Activated CD4-positive, alpha-beta memory T cell treated with anti-CD3 and anti-CD28 coated beads for 36 hours (primary cell): ENCODE measurements at regions not wholly inside any gene's neighbourhood (a gene's known extent, or its start where the extent isn't known, plus 50 kb on each side); places are given as distances from the start of the nearest gene placed in this dataset.
"Not testable (repeated sequence)": the region's sequence is repeated elsewhere in the genome, so short reads cannot be mapped to it uniquely, and the experiment has no call there.

Experiments
- CTCF ChIA-PET: fragments of 350-600 bp; sonication (Branson Sonifier 250); formaldehyde crosslinking; loops from one replicate; lab custom pipeline; 2021; ENCODE audit warnings: antibody characterized with exemption, inconsistent platforms; lab: Charles Lee
- POLR2A ChIA-PET: fragments of 350-600 bp; sonication (Branson Sonifier 250); formaldehyde crosslinking; loops from one replicate; lab custom pipeline; 2021; ENCODE audit warnings: antibody characterized with exemption; lab: Charles Lee
- DNase-seq: peaks from one replicate; pipeline ENCODE4 v3.0.0-alpha.2; 2020
- H3K27ac Mint-ChIP-seq: one replicate; pipeline ENCODE4 v1.8.0; 2021; ENCODE audit warnings: mixed read lengths
- H3K27me3 Mint-ChIP-seq: one replicate; pipeline ENCODE4 v1.8.0; 2021; ENCODE audit warnings: mixed read lengths
- H3K36me3 Mint-ChIP-seq: one replicate; pipeline ENCODE4 v1.8.0; 2021; ENCODE audit warnings: mixed read lengths
- H3K4me1 Mint-ChIP-seq: one replicate; pipeline ENCODE4 v1.8.0; 2021; ENCODE audit warnings: low read depth, mixed read lengths
- H3K4me3 Mint-ChIP-seq: one replicate; pipeline ENCODE4 v1.8.0; 2021; ENCODE audit warnings: mild to moderate bottlenecking, mixed read lengths
- H3K9me3 Mint-ChIP-seq: one replicate; pipeline ENCODE4 v1.8.0; 2021; ENCODE audit warnings: mixed read lengths
- intact Hi-C: fragments of 100-400 bp; cut with micrococcal nuclease; formaldehyde crosslinking; loops from one replicate; pipeline ENCODE4 v1.15.1; 2023

GRCh38 chr10:28354511-28354910 is 51.6 kb upstream of the MPP7 start:
- intact Hi-C loops: no loop called here
- ChIA-PET CTCF (interaction anchor here (0.6 kb wide), 1 partner anchor 14 kb away, joined by 3 read pairs; no protein-coding TSS in a partner anchor), POLR2A (no interaction called here)
- Mint-ChIP-seq H3K4me1 (peaks cover 2% of the 10 kb centered on the region), H3K9me3 (no peaks in the 10 kb centered on the region), H3K27me3 (no peaks in the 10 kb centered on the region), H3K36me3 (no peaks in the 10 kb centered on the region), H3K27ac (no peak overlapping the region), H3K4me3 (no peak overlapping the region)
- DNase-seq: no peak

- no peak overlapping the region for H3K27ac Mint-ChIP-seq
Measured at GRCh38 chr10:28355376-28355775, 52.5 kb upstream of the MPP7 start.

GRCh38 chr10:28359334-28359733 is 56.5 kb upstream of the MPP7 start:
- H3K27ac Mint-ChIP-seq: no peak overlapping the region
- no peak overlapping the region for H3K4me3 Mint-ChIP-seq
- no peak for DNase-seq
- H3K27me3 Mint-ChIP-seq: no peaks in the 10 kb centered on the region
- POLR2A ChIA-PET: no interaction called here
- CTCF ChIA-PET: interaction anchor here (1.0 kb wide), 1 partner anchor 15 kb away, joined by 3 read pairs; no protein-coding TSS in a partner anchor
- no peaks in the 10 kb centered on the region for H3K9me3 Mint-ChIP-seq
- intact Hi-C loops: no loop called here
- H3K4me1 Mint-ChIP-seq: peaks cover 7% of the 10 kb centered on the region
- no peaks in the 10 kb centered on the region for H3K36me3 Mint-ChIP-seq

More at GRCh38 chr10:28355376-28355775, 52.5 kb upstream of the MPP7 start:
- H3K9me3 Mint-ChIP-seq: no peaks in the 10 kb centered on the region
- no peaks in the 10 kb centered on the region for H3K36me3 Mint-ChIP-seq
- H3K4me3 Mint-ChIP-seq: no peak overlapping the region
- ChIA-PET CTCF (no interaction called here), POLR2A (no interaction called here)
- no peak for DNase-seq
- H3K27me3 Mint-ChIP-seq: no peaks in the 10 kb centered on the region
- intact Hi-C loops: no loop called here
- H3K4me1 Mint-ChIP-seq: peaks cover 2% of the 10 kb centered on the region

GRCh38 chr10:28360175-28360574 is 57.3 kb upstream of the MPP7 start:
- no peak overlapping the region for H3K27ac Mint-ChIP-seq
- intact Hi-C loops: no loop called here
- ChIA-PET POLR2A (no interaction called here), CTCF (interaction anchor here (0.6 kb wide), 1 partner anchor 77 kb away, joined by 3 read pairs; no protein-coding TSS in a partner anchor)
- H3K27me3 Mint-ChIP-seq: no peaks in the 10 kb centered on the region
- DNase-seq: no peak
- no peak overlapping the region for H3K4me3 Mint-ChIP-seq
- H3K4me1 Mint-ChIP-seq: peaks cover 9% of the 10 kb centered on the region
- H3K9me3 Mint-ChIP-seq: no peaks in the 10 kb centered on the region
- H3K36me3 Mint-ChIP-seq: no peaks in the 10 kb centered on the region

GRCh38 chr10:28363376-28363775 is 60.5 kb upstream of the MPP7 start:
- Mint-ChIP-seq H3K4me3 (no peak overlapping the region), H3K27ac (no peak overlapping the region), H3K27me3 (no peaks in the 10 kb centered on the region), H3K4me1 (peaks cover 37% of the 10 kb centered on the region), H3K36me3 (no peaks in the 10 kb centered on the region), H3K9me3 (no peaks in the 10 kb centered on the region)
- ChIA-PET POLR2A (no interaction called here), CTCF (no interaction called here)
- intact Hi-C loops: no loop called here
- no peak for DNase-seq

- DNase-seq: no peak
- peaks cover 45% of the 10 kb centered on the region for H3K4me1 Mint-ChIP-seq
- H3K27ac Mint-ChIP-seq: peak overlapping the region; percentile 53
- no peaks in the 10 kb centered on the region for H3K27me3 Mint-ChIP-seq
- CTCF ChIA-PET: interaction anchor here (0.9 to 1.6 kb wide), 3 partner anchors 10 to 28 kb away, joined by 3 to 4 read pairs (median 3); no protein-coding TSS in a partner anchor
- peaks cover 1% of the 10 kb centered on the region for H3K36me3 Mint-ChIP-seq
- H3K9me3 Mint-ChIP-seq: no peaks in the 10 kb centered on the region
- intact Hi-C loops: loop anchor here (5.0 kb wide), 1 partner anchor 619 kb away; the partner anchor contains the start of gene MKX
- POLR2A ChIA-PET: interaction anchor here (1.1 to 4.5 kb wide), 2 partner anchors 32 to 67 kb away, joined by 4 to 57 read pairs; no protein-coding TSS in a partner anchor
- no peak overlapping the region for H3K4me3 Mint-ChIP-seq
Measured at GRCh38 chr10:28365840-28366239, 63.0 kb upstream of the MPP7 start.

- Mint-ChIP-seq H3K27ac (peak overlapping the region; percentile 86), H3K4me1 (peaks cover 45% of the 10 kb centered on the region), H3K4me3 (no peak overlapping the region), H3K36me3 (peaks cover 1% of the 10 kb centered on the region), H3K9me3 (no peaks in the 10 kb centered on the region), H3K27me3 (no peaks in the 10 kb centered on the region)
- intact Hi-C loops: loop anchor here (5.0 kb wide), 1 partner anchor 620 kb away; the partner anchor contains the start of gene MKX
- CTCF ChIA-PET: interaction anchor here (0.8 to 2.4 kb wide), 6 partner anchors 9 to 65 kb away, joined by 3 to 19 read pairs (median 3); partner anchors contain the start of gene MPP7
- POLR2A ChIA-PET: interaction anchor here (1.1 to 4.5 kb wide), 3 partner anchors 33 to 68 kb away, joined by 4 to 57 read pairs (median 6); partner anchors contain the start of gene MPP7
- DNase-seq: no peak
Measured at GRCh38 chr10:28366994-28367393, 64.1 kb upstream of the MPP7 start.

- Mint-ChIP-seq H3K27ac (peak overlapping the region; percentile 86), H3K9me3 (no peaks in the 10 kb centered on the region), H3K36me3 (peaks cover 1% of the 10 kb centered on the region), H3K27me3 (no peaks in the 10 kb centered on the region), H3K4me1 (peaks cover 45% of the 10 kb centered on the region), H3K4me3 (peak overlapping the region; percentile 45)
- CTCF ChIA-PET: interaction anchor here (0.8 to 2.4 kb wide), 8 partner anchors 13 to 126 kb away, joined by 3 to 19 read pairs (median 4); partner anchors contain the start of gene MPP7
- DNase-seq: no peak
- POLR2A ChIA-PET: interaction anchor here (0.9 to 4.5 kb wide), 6 partner anchors 13 to 625 kb away, joined by 3 to 57 read pairs (median 6); partner anchors contain the start of gene MPP7
- intact Hi-C loops: loop anchor here (5.0 kb wide), 1 partner anchor 620 kb away; the partner anchor contains the start of gene MKX
Measured at GRCh38 chr10:28367413-28367812, 64.5 kb upstream of the MPP7 start.

- Mint-ChIP-seq H3K36me3 (peaks cover 1% of the 10 kb centered on the region), H3K4me3 (peak overlapping the region; percentile 45), H3K4me1 (peaks cover 45% of the 10 kb centered on the region), H3K9me3 (no peaks in the 10 kb centered on the region), H3K27ac (peak overlapping the region; percentile 86), H3K27me3 (no peaks in the 10 kb centered on the region)
- intact Hi-C loops: loop anchor here (1.0 to 5.0 kb wide), 5 partner anchors 12 to 864 kb away; partner anchors contain the start of genes MKX, MPP7 and RAB18
- POLR2A ChIA-PET: interaction anchor here (0.9 to 4.5 kb wide), 6 partner anchors 12 to 625 kb away, joined by 3 to 57 read pairs (median 6); partner anchors contain the start of gene MPP7
- CTCF ChIA-PET: interaction anchor here (0.7 to 2.4 kb wide), 9 partner anchors 13 to 126 kb away, joined by 3 to 20 read pairs (median 4); partner anchors contain the start of gene MPP7
- DNase-seq: peak; percentile 76
Measured at GRCh38 chr10:28367929-28368484, 65.1 kb upstream of the MPP7 start.

GRCh38 chr10:28370107-28370835 is 67.4 kb upstream of the MPP7 start:
- no peak overlapping the region for H3K4me3 Mint-ChIP-seq
- CTCF ChIA-PET: no interaction called here
- intact Hi-C loops: no loop called here

GRCh38 chr10:28371638-28372037 is 68.8 kb upstream of the MPP7 start:
- ChIA-PET POLR2A (interaction anchor here (2.0 kb wide), 1 partner anchor 37 kb away, joined by 5 read pairs; no protein-coding TSS in a partner anchor), CTCF (interaction anchor here (1.2 to 2.6 kb wide), 3 partner anchors 10 to 22 kb away, joined by 4 to 14 read pairs (median 6); no protein-coding TSS in a partner anchor)
- intact Hi-C loops, DNase-seq, H3K9me3 Mint-ChIP-seq, H3K27me3 Mint-ChIP-seq, H3K27ac Mint-ChIP-seq, H3K36me3 Mint-ChIP-seq, H3K4me3 Mint-ChIP-seq: not testable (repeated sequence)
- H3K4me1 Mint-ChIP-seq: peaks cover 25% of the 10 kb centered on the region

More at GRCh38 chr10:28370107-28370835, 67.4 kb upstream of the MPP7 start:
- no peak overlapping the region for H3K27ac Mint-ChIP-seq
- no peak for DNase-seq
- H3K4me1 Mint-ChIP-seq: peaks cover 36% of the 10 kb centered on the region
- peaks cover 1% of the 10 kb centered on the region for H3K36me3 Mint-ChIP-seq
- H3K27me3 Mint-ChIP-seq: no peaks in the 10 kb centered on the region
- no peaks in the 10 kb centered on the region for H3K9me3 Mint-ChIP-seq
- POLR2A ChIA-PET: interaction anchor here (0.6 kb wide), 1 partner anchor 9 kb away, joined by 3 read pairs; no protein-coding TSS in a partner anchor
